Esophagus squamous epithelium (tissue), 5 donors: ENCODE measurements at regions not wholly inside any gene's neighbourhood (a gene's known extent, or its start where the extent isn't known, plus 50 kb on each side); places are given as distances from the start of the nearest gene placed in this dataset.

Source experiments
- DNase-seq: peaks from one replicate; lab custom pipeline; 2025; lab: John Stamatoyannopoulos, UW
- H3K27ac ChIP-seq, 4 donors: fragments of 200-600 bp; sonication (generic); one replicate each; pipeline ENCODE4 v1.5.1; 2016 to 2019; ENCODE audit warnings: mild to moderate bottlenecking in 1 of 4
- H3K27me3 ChIP-seq, 4 donors: fragments of 200-600 bp; sonication (generic); 1 replicate in 3 of 4; 2 replicates in 1 of 4; pipeline versions ENCODE4 v1.5.1 to v1.6.0; 2017 to 2021; ENCODE audit warnings: antibody characterized with exemption in 1 of 4
- H3K36me3 ChIP-seq, 3 donors: fragments of 200-600 bp; sonication (generic); one replicate each; pipeline ENCODE4 v1.5.1; 2016 to 2019
- H3K4me1 ChIP-seq, 3 donors: fragments of 200-600 bp; sonication (generic); one replicate each; pipeline ENCODE4 v1.5.1; 2017 to 2019
- H3K4me3 ChIP-seq, 4 donors: fragments of 200-600 bp; sonication (generic); 1 replicate in 3 of 4; 2 replicates in 1 of 4; pipeline ENCODE4 v1.5.1; 2016 to 2019; ENCODE audit warnings: mild to moderate bottlenecking in 2 of 4, moderate library complexity in 1 of 4
- H3K9me3 ChIP-seq, 3 donors: fragments of 200-600 bp; sonication (generic); one replicate each; pipeline ENCODE4 v1.5.1; 2016 to 2019
- POLR2A ChIP-seq, 4 donors: fragments of 450-650 bp; IDR thresholded peaks; one replicate each; pipeline ENCODE4 v1.6.1; 2017; ENCODE audit warnings: antibody characterized with exemption in 4 of 4, mild to moderate bottlenecking in 4 of 4, moderate library complexity in 3 of 4
- WGBS, 2 donors: methylation state at CpG; one replicate each; pipeline ENCODE4 v1.1.5; 2018; 5-methylcytosine and 5-hydroxymethylcytosine counted together
- intact Hi-C: fragments of 100-400 bp; cut with DNase I; formaldehyde crosslinking; loops from one replicate; pipeline ENCODE4 v1.15.0; 2022
- TF ChIP-seq, protein P1 (sequence below), 6 experiments: fragments of 450-650 bp in 4 of 6; fragments of 200-600 bp in 2 of 6; sonication (generic) in 2 of 6; IDR thresholded peaks; one replicate each; pipeline ENCODE4 v1.5.1; 2016 to 2019; ENCODE audit warnings: antibody characterized with exemption in 6 of 6, mild to moderate bottlenecking in 4 of 6, moderate library complexity in 4 of 6
- donor health status: DM: yes; HTN: yes; CAD: no.

DNA sequence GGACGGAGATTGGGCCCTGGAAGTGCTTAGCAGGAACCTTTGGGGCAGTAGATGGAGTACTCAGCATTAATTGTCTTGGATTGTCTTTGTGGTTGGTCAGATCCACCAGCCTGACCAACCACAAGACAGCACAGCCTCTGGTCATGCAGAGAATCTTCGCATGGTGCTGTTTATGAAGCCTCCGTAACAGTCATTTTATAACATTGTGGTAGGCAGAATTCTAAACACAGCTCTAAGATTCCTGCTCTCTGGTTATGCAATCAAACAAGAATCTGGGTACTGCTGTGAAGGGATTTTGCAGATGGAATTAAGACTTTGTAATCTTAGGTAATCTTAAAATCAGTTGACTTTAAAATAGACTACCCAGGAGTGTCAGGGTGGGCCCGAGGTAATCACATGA is 312.2 kb upstream of the GOT2 start:
- no peaks in the 10 kb centered on the region for H3K36me3 ChIP-seq
- no peaks in the 10 kb centered on the region for H3K27me3 ChIP-seq
- no peaks in the 10 kb centered on the region for H3K9me3 ChIP-seq
- DNase-seq, result no peak
- intact Hi-C loops, result no loop called here
- no peak overlapping the region for H3K27ac ChIP-seq
- H3K4me3 ChIP-seq, result no peak overlapping the region
- no peak for TF ChIP-seq POLR2A (IDR thresholded peaks at IDR 0.05)
- TF ChIP-seq, protein P1, sequence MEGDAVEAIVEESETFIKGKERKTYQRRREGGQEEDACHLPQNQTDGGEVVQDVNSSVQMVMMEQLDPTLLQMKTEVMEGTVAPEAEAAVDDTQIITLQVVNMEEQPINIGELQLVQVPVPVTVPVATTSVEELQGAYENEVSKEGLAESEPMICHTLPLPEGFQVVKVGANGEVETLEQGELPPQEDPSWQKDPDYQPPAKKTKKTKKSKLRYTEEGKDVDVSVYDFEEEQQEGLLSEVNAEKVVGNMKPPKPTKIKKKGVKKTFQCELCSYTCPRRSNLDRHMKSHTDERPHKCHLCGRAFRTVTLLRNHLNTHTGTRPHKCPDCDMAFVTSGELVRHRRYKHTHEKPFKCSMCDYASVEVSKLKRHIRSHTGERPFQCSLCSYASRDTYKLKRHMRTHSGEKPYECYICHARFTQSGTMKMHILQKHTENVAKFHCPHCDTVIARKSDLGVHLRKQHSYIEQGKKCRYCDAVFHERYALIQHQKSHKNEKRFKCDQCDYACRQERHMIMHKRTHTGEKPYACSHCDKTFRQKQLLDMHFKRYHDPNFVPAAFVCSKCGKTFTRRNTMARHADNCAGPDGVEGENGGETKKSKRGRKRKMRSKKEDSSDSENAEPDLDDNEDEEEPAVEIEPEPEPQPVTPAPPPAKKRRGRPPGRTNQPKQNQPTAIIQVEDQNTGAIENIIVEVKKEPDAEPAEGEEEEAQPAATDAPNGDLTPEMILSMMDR (IDR thresholded peaks at IDR 0.05), result no peak
- WGBS, 2 donors, result 73 to 88% methylated on average over 4 of the region's 4 CpGs
- no peaks in the 10 kb centered on the region for H3K4me1 ChIP-seq

DNA sequence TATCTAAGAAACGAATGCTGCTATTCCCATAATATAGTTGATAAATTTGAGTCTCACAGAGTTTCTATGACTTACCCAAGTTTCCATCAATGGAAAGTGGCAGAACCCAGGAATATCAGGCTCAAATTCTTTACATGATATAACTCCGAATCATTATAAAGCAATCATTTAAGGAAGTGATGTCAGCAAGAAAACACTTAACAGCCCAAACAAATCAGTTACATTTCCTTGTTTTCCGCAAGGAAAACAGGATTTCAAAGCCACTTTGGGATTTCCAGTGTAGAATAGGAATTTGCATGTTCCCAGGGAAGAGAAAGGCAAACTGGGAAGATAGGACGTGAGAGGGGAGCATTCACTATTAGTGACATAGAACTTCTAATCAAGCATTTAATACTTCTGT is 311.4 kb upstream of the GOT2 start:
- intact Hi-C loops, result no loop called here
- TF ChIP-seq, protein P1 (IDR thresholded peaks at IDR 0.05), result no peak
- TF ChIP-seq POLR2A (IDR thresholded peaks at IDR 0.05), result no peak
- Histone ChIP-seq H3K9me3 (no peaks in the 10 kb centered on the region), H3K4me1 (no peaks in the 10 kb centered on the region), H3K27me3 (no peaks in the 10 kb centered on the region), H3K4me3 (no peak overlapping the region), H3K27ac (no peak overlapping the region), H3K36me3 (no peaks in the 10 kb centered on the region)
- WGBS, 2 donors, result 62 to 63% methylated on average over 4 of the region's 4 CpGs
- no peak for DNase-seq

DNA sequence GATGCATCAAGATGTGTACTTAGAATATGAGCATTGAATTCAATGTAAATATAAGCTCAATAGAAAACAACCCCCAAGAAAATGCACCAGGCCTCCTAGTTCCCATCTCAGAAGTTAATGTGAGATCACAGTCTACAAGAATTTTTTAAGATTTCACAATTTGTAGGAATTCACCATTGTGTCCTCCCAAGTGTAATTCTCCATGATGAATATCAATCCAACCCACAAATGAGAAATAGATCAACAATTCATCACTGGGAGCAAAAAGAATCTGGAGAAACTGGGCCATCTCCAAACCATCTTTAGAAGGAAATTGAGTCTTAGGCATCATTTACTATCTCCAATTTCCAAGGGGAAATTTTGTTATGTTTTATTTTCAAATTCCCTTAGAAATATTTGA is 310.5 kb upstream of the GOT2 start:
- no peak for TF ChIP-seq POLR2A (IDR thresholded peaks at IDR 0.05)
- TF ChIP-seq, protein P1 (IDR thresholded peaks at IDR 0.05), result no peak
- Histone ChIP-seq H3K9me3 (no peaks in the 10 kb centered on the region), H3K4me3 (no peak overlapping the region), H3K36me3 (no peaks in the 10 kb centered on the region), H3K4me1 (no peaks in the 10 kb centered on the region), H3K27ac (no peak overlapping the region), H3K27me3 (no peaks in the 10 kb centered on the region)
- intact Hi-C loops, result no loop called here
- DNase-seq, result no peak

DNA sequence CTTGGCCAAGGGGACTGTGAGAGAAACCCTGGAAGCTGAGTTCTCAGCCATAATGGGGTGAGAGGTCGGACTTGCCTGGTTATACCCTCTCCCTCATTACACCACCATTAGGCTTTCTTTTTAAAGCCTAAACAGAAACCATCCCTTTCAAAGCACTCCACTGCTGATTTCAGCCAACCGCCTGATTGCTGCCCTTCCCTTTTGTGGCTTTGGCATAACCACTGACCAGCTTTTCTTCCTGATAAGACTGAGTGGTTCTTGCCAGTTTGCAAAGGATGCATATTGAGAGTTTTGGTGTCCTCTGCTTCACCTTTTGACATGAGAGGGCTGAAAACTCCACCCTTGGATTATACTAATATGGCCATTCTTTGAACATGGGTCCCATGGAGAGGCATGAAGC is 308.2 kb upstream of the GOT2 start:
- H3K4me3 ChIP-seq, result no peak overlapping the region
- no peak overlapping the region for H3K27ac ChIP-seq
- DNase-seq, result no peak
- intact Hi-C loops, result no loop called here
- 61 to 74% methylated on average over 2 of the region's 2 CpGs for WGBS, 2 donors
- no peaks in the 10 kb centered on the region for H3K4me1 ChIP-seq
- TF ChIP-seq, protein P1 (IDR thresholded peaks at IDR 0.05), result no peak
- TF ChIP-seq POLR2A (IDR thresholded peaks at IDR 0.05), result no peak
- no peaks in the 10 kb centered on the region for H3K36me3 ChIP-seq
- no peaks in the 10 kb centered on the region for H3K27me3 ChIP-seq
- H3K9me3 ChIP-seq, result no peaks in the 10 kb centered on the region

DNA sequence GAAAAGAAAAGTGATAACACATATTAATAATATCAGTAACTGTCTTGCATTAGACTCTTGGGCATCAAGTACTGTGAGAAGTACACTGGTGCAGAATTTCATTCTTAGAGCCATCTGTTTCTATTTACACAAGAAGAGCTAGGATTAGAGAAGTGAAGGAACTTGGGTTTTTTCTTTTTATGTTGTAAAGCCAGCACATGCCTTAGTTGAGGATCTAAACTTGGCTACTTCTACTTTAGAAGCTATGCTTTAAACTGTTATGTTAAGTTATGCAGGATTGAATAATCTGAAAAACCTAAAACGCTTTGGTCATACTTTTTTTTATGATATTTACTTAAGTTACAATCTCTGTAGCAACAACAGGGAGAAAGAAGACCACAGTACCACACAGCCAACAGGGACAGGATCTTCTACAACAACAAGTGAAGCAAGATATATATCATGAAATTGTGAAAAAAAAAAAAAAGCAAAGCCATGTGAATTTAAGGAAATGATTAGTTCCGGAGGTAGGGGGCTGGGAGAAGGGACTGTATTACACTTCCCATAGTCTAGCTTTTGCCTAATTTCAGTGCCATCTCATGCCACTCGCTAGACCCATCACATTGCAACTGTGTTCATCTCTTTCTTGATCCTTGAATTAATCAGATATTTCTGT is 305.1 kb upstream of the GOT2 start:
- Histone ChIP-seq H3K4me3 (no peak overlapping the region), H3K36me3 (no peaks in the 10 kb centered on the region), H3K4me1 (no peaks in the 10 kb centered on the region), H3K27me3 (no peaks in the 10 kb centered on the region), H3K9me3 (no peaks in the 10 kb centered on the region), H3K27ac (no peak overlapping the region)
- no peak for DNase-seq
- intact Hi-C loops, result no loop called here
- TF ChIP-seq, protein P1 (IDR thresholded peaks at IDR 0.05), result no peak
- no peak for TF ChIP-seq POLR2A (IDR thresholded peaks at IDR 0.05)
- 34 to 42% methylated on average over 3 of the region's 3 CpGs for WGBS, 2 donors
